Daoy (cell line): ENCODE measurements at regions not wholly inside any gene's neighbourhood (a gene's known extent, or its start where the extent isn't known, plus 50 kb on each side); places are given as distances from the start of the nearest gene placed in this dataset.

Experiments
- DNase-seq: peaks from one replicate; pipeline ENCODE4 v3.0.0-alpha.2; 2015; ENCODE audit warnings: low read depth

DNA sequence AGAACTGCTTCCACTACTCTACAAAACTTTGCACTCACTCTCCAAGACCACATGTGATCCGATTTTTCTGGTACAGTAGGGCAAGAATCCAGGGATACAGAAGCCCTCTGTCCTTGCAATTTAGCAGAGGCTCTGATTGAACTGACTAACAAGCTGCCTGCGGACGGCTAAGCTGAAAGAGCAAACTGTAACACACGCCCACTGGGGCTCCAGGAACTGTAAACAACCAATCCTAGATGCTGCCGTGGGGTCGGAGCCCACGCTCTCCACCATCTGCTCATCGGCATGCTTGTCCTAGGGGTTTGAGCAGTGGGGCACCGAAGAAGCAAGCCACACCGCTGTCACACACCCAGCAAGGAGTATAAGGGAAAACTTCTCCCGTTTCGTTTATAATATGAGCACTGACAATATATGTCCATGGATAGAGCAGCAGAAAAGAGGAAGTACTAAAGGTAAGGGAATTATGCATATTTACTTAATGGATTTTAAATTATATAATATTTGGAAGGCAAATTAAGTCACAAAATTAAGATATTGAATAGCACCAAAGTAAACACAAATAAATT, 634.4 kb upstream of the POT1 start:
- no peak for DNase-seq

DNA sequence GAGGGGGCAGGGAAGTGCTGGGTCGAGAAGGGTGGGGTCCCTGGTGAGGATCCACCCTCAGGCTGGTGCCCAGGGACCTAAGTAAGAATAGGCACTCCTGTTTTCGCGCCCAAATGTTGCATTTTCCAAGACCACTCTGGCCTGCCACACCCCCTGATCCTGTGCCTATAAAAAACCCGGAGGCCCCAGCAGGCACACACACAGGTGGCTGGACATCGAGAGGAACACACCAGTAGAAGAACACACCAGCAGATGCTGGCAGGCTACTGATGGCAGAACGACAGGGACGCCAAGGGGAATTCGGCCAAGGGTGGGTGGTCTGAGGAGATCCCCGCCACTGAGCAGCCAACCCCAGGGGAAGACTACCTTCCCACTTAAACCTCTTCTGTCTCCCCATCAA, 633.9 kb upstream of the POT1 start:
- no peak for DNase-seq

DNA sequence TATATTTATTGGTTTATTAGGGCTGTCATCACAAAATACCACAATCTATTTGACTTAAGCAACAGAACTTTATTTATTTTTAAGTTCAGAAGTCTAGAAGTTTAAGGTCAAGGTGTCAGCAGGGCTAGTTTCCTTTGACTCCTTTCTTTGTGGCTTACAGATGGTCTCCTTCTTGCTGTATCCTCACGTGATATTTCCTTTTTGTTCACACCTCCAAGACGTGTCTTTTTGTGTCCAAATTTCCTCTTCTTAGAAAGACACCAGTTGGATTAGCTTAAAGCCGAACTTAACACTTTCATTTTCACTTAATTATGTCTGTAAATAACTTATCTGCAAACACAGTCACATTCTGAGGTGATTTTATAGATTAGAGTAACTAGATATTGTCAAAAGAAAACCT, 631.4 kb upstream of the POT1 start:
- DNase-seq: no peak

DNA sequence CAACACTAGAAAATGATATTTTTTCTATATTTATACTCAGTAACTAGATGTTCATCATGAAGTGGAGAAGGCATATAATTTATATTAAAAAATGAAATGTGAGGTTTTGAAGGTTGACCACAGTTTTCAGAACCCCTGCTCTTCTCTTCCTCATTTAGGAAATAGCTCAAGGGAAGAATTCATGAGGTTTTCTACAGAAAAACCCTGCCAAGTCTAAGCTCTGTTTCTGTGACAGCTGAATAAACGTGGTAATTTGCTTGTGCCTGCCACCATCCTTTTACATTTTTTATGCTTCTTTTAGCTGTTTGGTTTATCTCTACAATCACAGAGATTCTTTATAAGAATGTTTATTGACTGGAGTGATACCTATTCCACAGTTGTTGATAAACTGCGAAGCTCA, 630.3 kb upstream of the POT1 start:
- DNase-seq: no peak

DNA sequence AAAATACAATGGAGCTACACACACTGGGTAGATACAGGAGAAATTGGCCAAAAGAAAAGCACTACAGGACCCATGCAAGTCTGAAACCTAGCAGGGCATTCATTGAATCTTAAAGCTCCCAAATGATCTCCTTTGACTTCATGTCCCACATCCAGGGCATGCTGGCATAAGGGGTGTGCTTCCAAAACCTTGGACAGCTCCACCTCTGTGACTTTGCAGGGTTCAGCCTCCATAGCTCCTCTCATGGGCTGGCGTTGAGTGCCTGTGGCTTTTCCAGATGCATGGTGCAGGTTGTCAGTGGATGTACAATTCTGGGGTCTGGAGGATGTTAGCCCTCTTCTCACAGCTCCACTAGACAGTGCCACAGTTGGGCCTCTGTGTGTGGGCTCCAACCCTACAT, 626.3 kb upstream of the POT1 start:
- DNase-seq: no peak

DNA sequence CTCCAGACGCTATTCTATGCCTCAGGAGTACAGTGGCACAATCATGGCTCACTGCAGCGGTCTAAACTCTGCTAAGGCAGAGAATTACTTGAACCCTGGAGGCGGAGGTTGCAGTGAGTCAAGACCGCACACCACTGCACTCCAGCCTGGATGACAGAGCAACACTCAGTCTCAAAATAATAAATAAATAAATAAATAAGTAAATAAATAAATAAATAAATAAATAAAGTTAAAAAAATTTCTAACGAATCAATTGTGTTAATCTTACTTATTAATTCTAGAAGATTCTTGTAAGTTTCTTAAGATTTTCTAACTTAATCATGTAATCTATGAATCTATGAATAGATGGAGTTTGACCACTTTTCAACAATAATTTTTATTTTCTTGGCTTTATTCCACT, 621.4 kb upstream of the POT1 start:
- no peak for DNase-seq

DNA sequence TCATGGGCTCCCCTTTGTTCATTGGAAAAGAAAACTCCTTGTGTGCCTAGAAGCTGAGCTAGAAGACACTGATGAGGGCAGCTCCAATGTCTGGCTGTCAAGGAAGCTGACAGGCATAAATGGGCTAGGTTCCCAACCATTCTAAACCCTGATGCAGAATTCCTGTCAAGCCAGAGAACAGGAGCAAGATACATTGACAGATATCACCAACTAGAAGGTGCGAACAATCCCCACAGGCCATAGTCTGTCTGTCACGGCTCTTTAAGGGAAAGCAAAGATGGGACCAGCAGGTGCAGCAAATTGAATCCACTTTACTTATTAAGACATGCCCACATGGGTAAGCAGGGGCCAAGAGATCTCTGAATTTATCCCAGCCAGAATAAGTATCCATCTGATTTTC, 617.9 kb upstream of the POT1 start:
- no peak for DNase-seq

DNA sequence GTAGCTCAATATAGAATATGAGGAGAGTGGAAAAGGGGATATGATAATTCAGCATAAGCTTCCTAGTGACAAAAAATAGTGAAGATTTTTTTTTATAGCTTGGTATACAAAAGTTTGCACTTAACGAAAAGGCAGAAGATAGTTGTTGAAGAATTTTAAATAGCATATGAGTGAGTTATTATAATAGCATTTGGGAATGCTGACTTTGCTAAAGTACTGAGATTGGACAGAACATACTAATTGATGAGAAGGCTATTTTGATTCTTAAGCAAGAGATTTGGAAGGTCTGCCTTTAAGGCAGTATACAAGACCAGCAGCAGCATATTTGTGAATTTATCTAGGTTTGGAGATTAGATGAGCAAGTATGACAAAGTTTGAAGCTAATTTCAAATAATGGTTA, 600.9 kb upstream of the POT1 start:
- DNase-seq: no peak

DNA sequence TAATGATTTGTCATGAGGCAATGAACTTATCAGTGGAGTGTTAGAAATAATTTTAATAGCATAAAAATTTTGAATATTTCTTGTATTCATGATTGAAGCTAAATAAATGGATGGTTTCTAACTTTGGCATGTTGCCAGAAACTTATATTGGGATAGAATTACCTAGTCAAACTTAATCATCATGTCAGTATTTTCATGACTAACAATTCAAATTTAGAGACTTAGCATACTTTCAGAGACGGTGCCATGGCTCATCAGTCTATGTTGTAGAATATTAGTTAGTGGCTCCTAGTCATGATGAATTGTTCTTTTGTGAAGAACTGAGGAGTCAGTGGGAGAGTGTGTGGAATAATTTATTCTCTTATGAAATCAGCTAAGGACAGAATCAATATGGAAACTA, 599.6 kb upstream of the POT1 start:
- no peak for DNase-seq

DNA sequence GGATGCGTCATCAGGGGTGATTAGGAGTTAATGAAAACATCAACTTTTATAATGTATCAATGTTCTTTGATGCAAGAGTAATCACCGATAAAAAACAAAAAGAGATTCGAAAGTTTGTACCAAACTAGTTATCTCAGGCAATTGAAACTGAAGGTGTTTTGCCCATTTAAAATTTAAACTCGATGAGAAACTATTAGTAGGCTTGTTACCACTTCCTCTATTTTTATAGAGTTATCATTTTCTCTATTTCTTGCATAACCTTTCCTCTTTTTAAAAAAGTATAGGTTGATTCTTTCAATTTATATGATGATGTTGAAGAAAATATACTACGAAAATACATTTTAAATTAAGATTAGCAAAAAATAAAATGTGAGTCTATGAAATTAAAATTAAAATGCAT, 597.3 kb upstream of the POT1 start:
- DNase-seq: no peak

DNA sequence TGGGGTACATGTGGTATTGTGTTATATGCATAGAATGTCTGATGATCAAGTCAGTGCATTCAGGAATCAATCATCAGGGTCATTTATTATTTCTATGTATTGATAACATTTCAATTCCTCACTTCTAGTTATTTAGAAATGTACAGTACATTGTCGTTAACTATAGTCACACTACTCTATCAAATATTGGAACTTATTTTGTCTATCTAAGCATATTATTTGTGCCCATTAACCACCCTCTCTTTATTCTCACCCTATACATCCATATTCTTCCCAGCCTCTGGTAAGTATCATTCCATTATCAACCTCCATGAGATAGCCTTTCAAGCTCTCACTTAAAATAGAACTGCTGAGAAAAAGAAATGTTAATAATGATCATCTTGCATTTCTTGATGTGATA, 596.5 kb upstream of the POT1 start:
- DNase-seq: no peak

DNA sequence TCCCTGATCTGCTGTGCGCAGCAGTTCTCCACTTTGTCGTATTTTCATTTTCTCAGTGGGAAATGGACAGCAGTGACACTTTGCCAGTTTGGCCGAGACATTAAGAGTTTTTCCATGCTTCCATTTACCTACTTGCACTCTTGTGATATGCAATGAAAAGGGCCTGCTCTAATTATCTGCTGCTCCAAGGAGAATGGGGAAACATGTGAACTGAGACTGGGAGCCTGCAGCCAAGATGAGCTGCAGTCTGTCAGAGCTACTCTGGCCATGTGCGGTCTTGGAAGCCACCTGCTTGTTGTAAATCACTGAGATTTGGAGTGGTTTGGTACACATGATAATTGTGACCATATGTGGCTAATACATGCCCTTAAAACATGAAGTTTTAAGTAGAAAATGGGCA, 586.6 kb upstream of the POT1 start:
- no peak for DNase-seq

DNA sequence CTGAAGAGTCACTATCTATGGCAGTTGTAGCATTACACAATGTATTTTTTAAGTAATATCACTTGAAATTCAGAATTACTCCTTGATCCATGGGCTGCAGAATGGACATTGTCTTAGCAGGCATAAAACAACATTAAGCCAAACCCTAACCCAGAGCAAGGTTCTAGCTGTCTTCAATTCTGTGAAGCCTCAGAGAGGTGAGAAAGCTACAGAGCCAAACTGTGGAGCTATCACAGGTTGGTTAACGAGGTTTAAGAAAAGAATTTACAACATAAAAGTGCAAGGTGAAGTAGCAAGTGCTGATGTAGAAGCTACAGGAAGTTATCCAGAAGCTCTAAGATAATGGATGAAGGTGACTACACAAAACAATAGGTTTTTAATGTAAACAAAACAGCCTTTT, 582.7 kb upstream of the POT1 start:
- no peak for DNase-seq

DNA sequence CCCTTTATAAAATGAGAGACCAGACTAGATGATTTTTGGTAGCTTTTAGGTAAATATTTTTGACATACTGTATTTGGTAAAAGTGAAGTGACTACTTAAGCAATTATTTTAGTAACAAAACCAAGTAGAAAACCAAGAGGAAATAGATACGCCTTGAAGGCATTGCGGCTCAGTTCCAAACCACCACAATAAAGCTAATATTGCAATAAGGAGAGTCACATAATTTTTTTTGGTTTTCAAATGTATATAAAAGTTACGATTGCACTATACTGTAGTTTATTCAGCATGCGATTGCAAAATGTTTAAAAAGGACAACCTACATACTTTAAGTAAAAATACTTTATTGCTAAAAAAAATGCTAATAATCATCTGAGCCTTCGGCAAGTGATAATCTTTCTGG, 581.7 kb upstream of the POT1 start:
- DNase-seq: no peak

DNA sequence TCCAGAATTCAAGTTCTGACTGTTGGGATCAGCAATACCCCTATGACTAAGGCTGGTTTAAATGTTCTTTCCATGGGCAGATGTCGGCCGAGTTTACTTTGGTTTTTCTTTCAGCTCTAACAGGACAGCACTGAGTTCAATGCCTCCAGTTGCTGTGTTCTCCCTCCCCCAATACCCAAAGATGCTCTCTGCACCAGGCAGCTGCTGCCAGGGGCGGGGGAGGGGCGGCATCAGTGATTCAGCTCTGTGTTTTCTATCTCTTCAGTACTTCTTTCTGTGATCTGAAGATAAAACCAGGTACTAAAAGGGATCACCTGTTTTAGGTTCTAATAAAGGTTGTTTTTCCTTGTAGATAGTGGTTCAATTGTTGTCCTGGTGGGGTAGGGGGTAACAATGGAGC, 576.7 kb upstream of the POT1 start:
- no peak for DNase-seq

DNA sequence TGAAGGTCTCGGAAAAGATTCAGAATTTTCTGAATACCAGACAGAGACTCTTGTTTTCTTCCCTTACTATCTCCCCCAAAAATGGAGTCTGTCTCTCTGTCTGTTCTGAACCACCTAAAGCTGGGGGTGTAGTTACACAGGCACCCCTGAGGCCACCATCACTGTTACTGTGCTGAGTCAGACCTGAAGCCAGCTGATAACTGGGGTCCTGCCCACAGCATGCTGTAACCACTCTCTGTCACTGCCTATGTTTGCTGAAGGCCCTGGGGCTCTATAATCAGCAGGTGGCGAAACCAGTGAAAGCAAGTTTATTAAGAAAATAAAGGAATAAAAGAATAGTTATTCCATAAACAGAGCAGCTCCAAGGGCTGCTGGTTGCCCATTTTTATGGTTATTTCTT, 575.2 kb upstream of the POT1 start:
- no peak for DNase-seq

DNA sequence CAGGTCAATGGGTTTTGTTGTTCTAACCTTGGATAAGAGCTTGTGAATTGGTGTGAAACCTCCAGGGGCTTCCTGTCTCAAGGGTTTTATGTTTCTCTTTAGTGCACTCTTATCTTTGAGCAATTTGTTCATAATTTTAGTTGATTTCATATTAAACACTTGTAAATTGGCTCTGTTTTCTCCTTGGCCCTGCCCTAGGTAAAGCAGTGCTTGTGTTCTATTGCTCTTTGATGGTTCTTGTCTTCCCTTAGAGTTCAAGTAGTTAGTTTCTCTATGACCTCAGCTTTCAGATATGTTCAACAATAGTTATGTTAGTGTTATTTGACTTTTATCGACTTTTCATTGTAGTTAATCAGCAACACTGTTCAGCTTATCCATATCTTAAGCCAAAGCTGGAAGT, 566.4 kb upstream of the POT1 start:
- no peak for DNase-seq

DNA sequence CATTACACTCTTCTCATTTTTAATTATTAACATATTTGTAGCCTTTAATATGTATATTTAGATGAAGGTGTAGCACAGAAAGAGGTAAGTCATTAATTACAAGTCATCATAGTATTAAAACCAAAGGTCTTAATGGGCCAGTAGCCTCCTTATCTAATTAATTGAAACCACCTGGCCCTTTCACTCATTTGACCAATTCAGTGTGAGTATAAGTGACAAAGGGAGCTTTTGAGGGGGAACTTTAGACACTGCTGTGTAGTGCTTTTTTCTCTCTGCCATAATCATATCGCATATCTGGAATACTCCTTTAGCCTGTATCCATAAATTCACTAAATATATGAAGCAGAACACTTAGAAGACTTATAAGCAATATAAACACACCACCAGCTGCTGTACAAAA, 562.9 kb upstream of the POT1 start:
- DNase-seq: no peak

DNA sequence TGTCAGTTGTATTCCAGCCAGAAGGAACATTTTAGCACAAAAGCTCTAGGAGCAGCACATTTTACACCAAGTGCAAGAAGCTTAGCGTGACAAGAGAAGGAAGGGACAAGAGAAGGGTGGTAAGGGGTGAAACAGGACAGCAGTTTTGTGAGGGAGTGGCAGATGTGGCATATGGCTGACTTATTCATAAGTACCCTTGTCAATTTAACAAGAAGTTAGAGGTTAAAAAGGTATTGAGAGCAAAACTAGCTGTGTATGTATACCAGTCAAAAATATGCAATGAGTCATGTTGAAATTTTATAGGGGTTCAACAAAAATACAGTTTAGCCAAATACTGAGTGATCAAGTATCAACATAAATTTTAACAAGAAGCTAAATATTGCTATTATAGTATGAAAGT, 561.5 kb upstream of the POT1 start:
- DNase-seq: no peak

DNA sequence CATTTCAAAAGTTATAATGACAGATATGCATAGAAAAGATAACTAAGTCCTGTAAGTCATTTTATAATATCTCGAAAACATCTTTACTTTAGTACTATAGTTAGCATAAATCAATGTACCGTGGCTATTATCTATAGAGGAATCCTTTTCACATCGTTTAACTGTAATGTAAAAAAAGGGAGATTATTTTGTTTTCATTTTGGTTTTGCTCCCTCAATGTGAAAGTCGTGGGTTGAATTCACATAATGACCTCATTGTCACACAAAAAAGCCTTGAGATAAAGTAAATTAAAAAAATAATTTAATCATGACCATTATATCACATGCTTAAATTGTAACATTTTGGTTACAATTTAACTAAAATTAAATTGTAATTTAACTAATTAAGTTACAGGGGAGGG, 560.5 kb upstream of the POT1 start:
- no peak for DNase-seq

DNA sequence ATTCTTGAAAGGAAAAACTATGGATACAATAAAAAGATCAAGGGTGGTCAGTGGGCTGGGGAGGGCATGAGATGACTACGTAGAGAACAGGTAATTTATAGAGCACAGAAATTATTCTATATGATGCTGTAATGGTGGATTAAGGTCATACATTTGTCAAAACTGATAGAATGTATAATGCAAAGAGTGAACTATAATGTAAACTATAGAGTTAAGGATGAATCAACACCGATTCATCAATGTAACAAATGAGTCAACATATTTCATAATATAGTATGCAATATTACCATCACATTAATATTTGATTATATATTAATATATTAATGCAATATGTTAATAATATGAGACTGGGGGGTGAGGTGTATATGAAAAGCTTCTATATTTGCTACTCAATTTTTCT, 555.6 kb upstream of the POT1 start:
- DNase-seq: no peak

DNA sequence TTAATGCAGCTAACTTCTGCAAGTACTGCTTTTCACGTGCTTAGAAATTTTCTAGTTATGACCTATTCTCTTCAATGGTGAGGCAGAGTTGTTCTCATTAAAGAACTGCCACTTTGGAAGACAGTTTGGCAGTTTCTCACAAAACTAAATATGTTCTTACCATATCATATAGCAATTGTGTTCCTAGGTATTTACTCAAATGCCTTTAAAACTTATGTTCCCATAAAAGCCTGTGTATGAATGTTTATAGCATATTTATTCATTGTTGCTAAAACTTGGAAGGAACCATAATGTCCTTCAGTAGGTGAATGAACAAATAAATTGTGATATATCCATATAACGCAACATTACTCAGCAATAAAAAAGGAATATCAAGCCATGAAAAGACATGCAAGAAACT, 555.1 kb upstream of the POT1 start:
- DNase-seq: no peak

DNA sequence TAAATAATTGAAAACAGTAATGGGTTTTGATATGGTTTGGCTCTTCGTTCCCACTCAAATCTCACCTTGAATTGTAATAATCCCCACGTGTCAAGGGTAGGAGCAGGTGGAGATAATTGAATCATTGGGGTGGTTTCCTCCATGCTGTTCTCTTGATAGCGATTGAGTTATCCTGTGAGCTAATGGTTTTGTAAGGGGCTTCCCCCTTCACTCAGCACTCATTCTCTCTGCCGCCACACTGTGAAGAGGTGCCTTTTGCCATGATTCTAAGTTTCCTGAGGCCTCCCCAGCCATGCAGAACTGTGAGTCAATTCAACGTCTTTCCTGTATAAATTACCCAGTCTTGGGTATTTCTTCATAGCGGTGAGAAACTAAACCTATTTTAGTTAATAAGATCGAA, 551.7 kb upstream of the POT1 start:
- no peak for DNase-seq

DNA sequence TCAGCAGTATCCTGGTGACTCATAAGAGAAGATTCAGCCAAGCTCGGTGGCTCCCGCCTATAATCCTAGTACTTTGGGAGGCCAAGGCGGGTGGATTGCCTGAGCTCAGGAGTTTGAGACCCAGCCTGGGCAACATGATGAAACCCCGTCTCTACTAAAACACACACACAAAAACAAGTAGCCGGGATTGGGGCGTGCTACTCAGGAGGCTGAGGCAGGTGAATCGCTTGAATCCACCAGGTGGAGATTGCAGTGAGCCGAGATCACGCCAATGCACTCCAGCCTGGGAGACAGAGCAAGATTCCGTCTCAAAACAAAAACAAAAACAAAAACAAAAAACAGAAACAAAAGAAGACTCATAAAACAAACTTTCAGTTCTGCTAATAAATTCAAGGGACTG, 551.1 kb upstream of the POT1 start:
- DNase-seq: no peak

DNA sequence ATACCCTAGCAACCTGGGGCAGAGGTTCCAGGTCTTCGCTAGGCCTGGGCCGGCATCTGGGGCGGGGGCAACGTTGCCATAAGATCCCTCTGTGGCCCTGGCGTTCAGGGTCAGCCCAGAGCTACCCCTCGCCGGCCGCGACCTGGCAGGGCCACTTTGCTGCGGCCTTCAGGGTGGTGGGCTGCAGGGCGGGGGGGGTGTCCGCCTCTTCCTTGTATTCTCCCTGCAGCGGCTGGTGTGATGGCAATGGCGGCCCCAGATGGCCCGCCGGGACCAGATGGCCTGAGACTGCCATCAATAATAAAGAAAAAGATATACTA, 539.2 kb upstream of the POT1 start:
- no peak for DNase-seq
